ENCODE measurements at regions not wholly inside any gene's neighbourhood (a gene's known extent, or its start where the extent isn't known, plus 50 kb on each side); places are given as distances from the start of the nearest gene placed in this dataset.
"Not testable (repeated sequence)": the region's sequence is repeated elsewhere in the genome, so short reads cannot be mapped to it uniquely, and the experiment has no call there.

DNA sequence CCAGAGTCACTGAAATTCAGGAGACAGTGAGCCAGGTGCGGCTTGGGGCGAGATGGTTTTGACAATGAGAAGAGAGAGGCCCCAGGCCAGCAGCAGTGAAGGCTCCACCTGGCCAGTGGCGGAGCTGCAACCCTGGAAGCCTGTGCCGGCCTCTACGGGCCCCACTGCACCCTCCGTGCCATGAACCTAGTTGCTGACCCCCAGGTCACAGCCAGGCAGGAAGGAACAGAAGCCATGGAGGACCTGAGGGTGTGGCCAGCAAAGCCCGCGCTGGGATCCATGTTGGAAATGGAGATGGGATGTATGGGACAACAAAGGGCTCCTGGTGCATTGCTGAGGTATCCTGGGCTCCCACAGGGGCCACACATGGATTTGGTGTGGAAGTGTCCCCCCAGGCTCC is 1528.5 kb downstream of the BRD1 start:
- TF ChIP-seq, protein P1, sequence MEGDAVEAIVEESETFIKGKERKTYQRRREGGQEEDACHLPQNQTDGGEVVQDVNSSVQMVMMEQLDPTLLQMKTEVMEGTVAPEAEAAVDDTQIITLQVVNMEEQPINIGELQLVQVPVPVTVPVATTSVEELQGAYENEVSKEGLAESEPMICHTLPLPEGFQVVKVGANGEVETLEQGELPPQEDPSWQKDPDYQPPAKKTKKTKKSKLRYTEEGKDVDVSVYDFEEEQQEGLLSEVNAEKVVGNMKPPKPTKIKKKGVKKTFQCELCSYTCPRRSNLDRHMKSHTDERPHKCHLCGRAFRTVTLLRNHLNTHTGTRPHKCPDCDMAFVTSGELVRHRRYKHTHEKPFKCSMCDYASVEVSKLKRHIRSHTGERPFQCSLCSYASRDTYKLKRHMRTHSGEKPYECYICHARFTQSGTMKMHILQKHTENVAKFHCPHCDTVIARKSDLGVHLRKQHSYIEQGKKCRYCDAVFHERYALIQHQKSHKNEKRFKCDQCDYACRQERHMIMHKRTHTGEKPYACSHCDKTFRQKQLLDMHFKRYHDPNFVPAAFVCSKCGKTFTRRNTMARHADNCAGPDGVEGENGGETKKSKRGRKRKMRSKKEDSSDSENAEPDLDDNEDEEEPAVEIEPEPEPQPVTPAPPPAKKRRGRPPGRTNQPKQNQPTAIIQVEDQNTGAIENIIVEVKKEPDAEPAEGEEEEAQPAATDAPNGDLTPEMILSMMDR (conservative IDR thresholded peaks at IDR 0.05), result no peak
- no peaks in the 10 kb centered on the region for H3K27me3 Mint-ChIP-seq (ENCODE audit: low read depth)
- no peaks in the 10 kb centered on the region for H3K9me3 Mint-ChIP-seq
- H3K36me3 Mint-ChIP-seq (ENCODE audit: low read depth), result no peaks in the 10 kb centered on the region
- H3K4me3 Mint-ChIP-seq, result no peak overlapping the region
- no peak overlapping the region for H3K27ac Mint-ChIP-seq (ENCODE audit: unreplicated experiment)
- no peaks in the 10 kb centered on the region for H3K4me1 Mint-ChIP-seq
- no peak for DNase-seq (ENCODE audit: low read depth, low spot score)

DNA sequence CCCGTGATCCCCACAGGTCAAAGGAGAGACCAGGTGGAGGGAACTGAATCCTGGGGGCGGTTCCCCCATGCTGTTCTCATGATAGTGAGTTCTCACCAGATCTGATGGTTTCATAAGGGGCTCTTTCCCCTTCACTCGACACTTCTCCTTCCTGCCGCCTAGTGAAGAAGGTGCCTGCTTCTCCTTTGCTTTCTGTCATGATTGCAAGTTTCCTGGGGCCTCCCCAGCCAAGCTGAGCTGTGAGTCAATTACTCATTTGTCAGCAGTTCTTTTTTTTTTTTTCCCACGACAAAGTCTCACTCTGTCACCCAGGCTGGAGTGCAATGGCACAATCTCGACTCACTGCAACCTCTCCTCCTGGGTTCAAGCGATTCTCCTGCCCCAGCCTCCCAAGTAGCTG is 1530.4 kb downstream of the BRD1 start:
- no peak overlapping the region for H3K27ac Mint-ChIP-seq (ENCODE audit: unreplicated experiment)
- H3K4me1 Mint-ChIP-seq, result no peaks in the 10 kb centered on the region
- no peak overlapping the region for H3K4me3 Mint-ChIP-seq
- TF ChIP-seq, protein P1 (conservative IDR thresholded peaks at IDR 0.05), result no peak
- H3K27me3 Mint-ChIP-seq (ENCODE audit: low read depth), result no peaks in the 10 kb centered on the region
- DNase-seq (ENCODE audit: low read depth, low spot score), result no peak
- H3K9me3 Mint-ChIP-seq, result no peaks in the 10 kb centered on the region
- no peaks in the 10 kb centered on the region for H3K36me3 Mint-ChIP-seq (ENCODE audit: low read depth)

DNA sequence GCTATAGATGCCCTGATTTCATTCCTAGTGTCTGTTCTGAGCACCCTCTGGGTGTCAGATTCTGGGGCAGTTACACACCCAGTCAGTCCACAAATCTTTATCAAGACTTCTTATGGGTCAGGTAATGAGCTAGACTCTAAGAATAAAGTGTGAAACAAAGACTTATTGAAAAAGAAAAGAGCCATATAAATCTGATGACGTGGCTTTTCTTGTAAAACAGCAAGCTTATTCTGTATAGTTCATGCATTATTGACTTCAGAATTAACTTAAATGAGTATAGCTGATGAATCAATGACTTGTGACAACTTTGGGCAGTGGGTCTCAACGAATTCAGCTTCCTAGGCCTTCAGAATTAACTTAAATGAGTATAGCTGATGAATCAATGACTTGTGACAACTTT is 1527.5 kb downstream of the TBC1D22A start:
- H3K36me3 Mint-ChIP-seq (ENCODE audit: low read depth); H3K4me3 Mint-ChIP-seq; DNase-seq (ENCODE audit: low read depth, low spot score); H3K4me1 Mint-ChIP-seq; H3K27ac Mint-ChIP-seq (ENCODE audit: unreplicated experiment); H3K9me3 Mint-ChIP-seq: not testable (repeated sequence)
- H3K27me3 Mint-ChIP-seq (ENCODE audit: low read depth), result peaks cover 18% of the 10 kb centered on the region

DNA sequence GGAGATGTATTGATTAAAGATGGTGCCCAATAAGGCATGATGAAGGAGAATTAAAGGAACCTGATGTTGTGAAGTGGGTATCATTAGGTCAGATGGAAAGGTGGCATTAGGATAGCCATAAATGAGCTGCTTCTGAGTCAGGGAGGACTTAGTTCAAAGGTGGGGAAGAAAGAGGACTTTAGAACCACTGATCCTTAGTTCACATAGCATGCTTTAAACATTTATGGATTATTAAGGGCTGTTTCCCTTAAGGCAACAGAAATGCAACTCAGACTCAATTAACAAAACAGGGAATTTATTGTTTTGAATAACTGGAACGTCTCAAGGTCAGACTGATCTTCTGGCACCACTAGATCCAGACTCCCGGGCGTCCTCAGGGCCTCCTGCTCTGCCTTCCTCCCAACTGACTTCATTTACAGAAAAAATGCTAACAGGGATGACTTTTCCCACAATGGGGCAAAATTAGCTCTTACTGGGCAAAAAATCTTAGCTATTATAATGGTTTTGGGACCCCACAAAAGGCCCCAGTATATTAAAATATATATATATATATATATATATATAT is 1526.0 kb downstream of the TBC1D22A start:
- H3K4me3 Mint-ChIP-seq, result no peak overlapping the region
- peaks cover 2% of the 10 kb centered on the region for H3K9me3 Mint-ChIP-seq
- no peak overlapping the region for H3K27ac Mint-ChIP-seq (ENCODE audit: unreplicated experiment)
- peaks cover 23% of the 10 kb centered on the region for H3K27me3 Mint-ChIP-seq (ENCODE audit: low read depth)
- no peak for DNase-seq (ENCODE audit: low read depth, low spot score)
- H3K4me1 Mint-ChIP-seq, result no peaks in the 10 kb centered on the region
- no peaks in the 10 kb centered on the region for H3K36me3 Mint-ChIP-seq (ENCODE audit: low read depth)
- TF ChIP-seq, protein P1 (conservative IDR thresholded peaks at IDR 0.05), result no peak

DNA sequence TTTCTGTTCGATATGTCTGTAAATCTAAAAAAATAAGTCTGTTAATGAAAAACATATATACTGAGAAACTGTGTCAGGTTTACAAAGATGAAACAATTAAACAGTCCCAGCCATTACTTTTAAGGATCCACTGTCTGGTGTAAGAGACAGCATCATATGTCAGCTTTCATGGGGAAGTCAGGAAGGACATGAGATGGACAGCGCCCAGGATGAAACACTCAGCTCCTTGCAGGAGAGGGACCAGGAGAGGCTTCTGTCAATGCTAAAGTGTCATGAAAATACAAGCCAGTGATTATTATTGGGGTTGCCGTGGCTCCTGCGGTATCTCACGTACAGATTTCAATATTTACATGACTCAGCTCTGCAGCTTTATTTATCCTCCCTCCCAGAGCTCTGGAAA is 1524.6 kb downstream of the TBC1D22A start:
- TF ChIP-seq, protein P1 (conservative IDR thresholded peaks at IDR 0.05), result no peak
- peaks cover 4% of the 10 kb centered on the region for H3K9me3 Mint-ChIP-seq
- H3K27ac Mint-ChIP-seq (ENCODE audit: unreplicated experiment), result no peak overlapping the region
- no peaks in the 10 kb centered on the region for H3K36me3 Mint-ChIP-seq (ENCODE audit: low read depth)
- no peak overlapping the region for H3K4me3 Mint-ChIP-seq
- peaks cover 28% of the 10 kb centered on the region for H3K27me3 Mint-ChIP-seq (ENCODE audit: low read depth)
- no peaks in the 10 kb centered on the region for H3K4me1 Mint-ChIP-seq
- DNase-seq (ENCODE audit: low read depth, low spot score), result no peak

DNA sequence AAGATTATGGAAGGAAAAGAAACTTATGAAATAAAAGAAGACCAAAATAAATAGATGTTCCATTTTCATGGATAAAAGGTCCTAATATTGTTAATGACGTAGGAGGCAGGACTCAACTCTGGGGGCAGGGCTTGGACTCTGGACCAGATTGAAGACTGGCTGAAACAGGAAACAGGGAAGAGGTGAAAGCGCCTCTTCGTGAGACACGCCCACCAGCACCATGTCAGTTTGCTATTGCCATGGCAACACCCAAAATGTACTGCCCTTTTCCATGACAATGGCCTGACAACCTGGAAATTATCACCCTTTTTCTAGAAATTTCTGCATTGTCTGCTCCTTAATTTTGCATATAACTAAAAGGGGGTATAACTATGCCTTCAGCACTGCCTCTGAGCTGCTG is 1522.2 kb downstream of the TBC1D22A start:
- Mint-ChIP-seq H3K36me3 (ENCODE audit: low read depth) (peaks cover 5% of the 10 kb centered on the region), H3K9me3 (peaks cover 11% of the 10 kb centered on the region), H3K27me3 (ENCODE audit: low read depth) (peaks cover 42% of the 10 kb centered on the region), H3K27ac (ENCODE audit: unreplicated experiment) (no peak overlapping the region), H3K4me1 (no peaks in the 10 kb centered on the region), H3K4me3 (no peak overlapping the region)
- DNase-seq (ENCODE audit: low read depth, low spot score), result no peak
- TF ChIP-seq, protein P1 (conservative IDR thresholded peaks at IDR 0.05), result no peak

Measured in neural crest cell (in vitro differentiated cells).